ENCODE measurements at regions not wholly inside any gene's neighbourhood (a gene's known extent, or its start where the extent isn't known, plus 50 kb on each side); places are given as distances from the start of the nearest gene placed in this dataset.
"Not testable (repeated sequence)": the region's sequence is repeated elsewhere in the genome, so short reads cannot be mapped to it uniquely, and the experiment has no call there.

DNA sequence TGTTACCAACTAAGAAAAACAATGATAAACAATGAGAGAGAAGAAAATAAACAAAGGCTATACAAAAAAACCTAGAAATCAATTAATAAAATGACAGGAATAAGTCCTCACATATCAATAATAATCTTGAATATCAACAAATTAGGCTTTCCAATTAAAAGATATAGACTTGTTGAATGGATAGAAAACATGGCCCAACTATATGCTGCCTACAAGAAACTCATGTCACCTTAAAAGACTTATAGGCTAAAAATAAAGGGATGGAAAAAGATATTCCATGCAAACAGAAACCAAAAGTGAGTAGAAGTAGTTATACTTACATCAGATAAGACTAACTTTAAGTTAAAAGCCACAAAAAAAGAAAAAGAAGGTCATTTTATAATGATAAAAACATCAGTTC, 183.9 kb downstream of the MYRFL start:
- no peak overlapping the region for H3K4me3 ChIP-seq (ENCODE audit: low read depth, poor library complexity, severe bottlenecking)
- TF ChIP-seq, protein P1, sequence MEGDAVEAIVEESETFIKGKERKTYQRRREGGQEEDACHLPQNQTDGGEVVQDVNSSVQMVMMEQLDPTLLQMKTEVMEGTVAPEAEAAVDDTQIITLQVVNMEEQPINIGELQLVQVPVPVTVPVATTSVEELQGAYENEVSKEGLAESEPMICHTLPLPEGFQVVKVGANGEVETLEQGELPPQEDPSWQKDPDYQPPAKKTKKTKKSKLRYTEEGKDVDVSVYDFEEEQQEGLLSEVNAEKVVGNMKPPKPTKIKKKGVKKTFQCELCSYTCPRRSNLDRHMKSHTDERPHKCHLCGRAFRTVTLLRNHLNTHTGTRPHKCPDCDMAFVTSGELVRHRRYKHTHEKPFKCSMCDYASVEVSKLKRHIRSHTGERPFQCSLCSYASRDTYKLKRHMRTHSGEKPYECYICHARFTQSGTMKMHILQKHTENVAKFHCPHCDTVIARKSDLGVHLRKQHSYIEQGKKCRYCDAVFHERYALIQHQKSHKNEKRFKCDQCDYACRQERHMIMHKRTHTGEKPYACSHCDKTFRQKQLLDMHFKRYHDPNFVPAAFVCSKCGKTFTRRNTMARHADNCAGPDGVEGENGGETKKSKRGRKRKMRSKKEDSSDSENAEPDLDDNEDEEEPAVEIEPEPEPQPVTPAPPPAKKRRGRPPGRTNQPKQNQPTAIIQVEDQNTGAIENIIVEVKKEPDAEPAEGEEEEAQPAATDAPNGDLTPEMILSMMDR (IDR thresholded peaks at IDR 0.05) = no peak
- no peak for TF ChIP-seq POLR2A (IDR thresholded peaks at IDR 0.05)
- no peak for DNase-seq (ENCODE audit: low spot score in 2 of 2)
- intact Hi-C loops (cut with DNase I; ENCODE audit: low total_unique reads) = no loop called here

DNA sequence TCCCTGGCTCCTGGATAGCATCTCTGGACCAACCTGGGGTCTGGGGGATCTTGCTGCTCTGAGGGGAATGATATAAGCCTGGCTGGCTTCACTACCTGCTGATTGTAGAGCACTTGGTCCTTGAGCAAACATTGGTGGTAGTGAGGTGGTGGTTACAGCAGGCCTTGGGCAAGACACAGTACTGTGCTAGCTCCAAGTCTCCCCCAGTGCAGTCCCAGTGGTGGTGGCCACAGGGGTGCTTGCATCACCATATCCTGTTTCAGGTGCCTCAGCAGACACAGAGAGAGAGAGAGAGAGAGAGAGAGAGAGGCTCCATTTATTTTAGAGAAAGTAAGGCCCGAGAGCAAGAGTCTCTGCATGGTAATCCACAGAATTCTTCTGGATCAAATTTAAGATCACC, 186.3 kb downstream of the MYRFL start:
- intact Hi-C loops (cut with DNase I; ENCODE audit: low total_unique reads) = no loop called here
- 95 to 100% methylated on average over 1 of the region's 1 CpG for WGBS, 2 donors
- TF ChIP-seq POLR2A (IDR thresholded peaks at IDR 0.05) = no peak
- TF ChIP-seq, protein P1 (IDR thresholded peaks at IDR 0.05) = no peak
- DNase-seq (ENCODE audit: low spot score in 2 of 2) = no peak
- no peak overlapping the region for H3K4me3 ChIP-seq (ENCODE audit: low read depth, poor library complexity, severe bottlenecking)

DNA sequence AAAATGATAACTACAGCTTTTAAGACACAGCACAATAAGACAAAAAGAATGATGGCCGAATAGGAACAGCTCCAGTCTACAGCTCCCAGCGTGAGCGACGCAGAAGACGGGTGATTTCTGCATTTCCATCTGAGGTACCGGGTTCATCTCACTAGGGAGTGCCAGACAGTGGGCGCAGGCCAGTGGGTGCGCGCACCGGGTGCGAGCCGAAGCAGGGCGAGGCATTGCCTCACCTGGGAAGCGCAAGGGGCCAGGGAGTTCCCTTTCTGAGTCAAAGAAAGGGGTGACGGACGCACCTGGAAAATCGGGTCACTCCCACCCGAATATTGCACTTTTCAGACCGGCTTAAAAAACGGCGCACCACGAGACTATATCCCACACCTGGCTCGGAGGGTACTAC, 188.0 kb downstream of the MYRFL start:
- WGBS, 2 donors = 70 to 74% methylated on average over 22 of the region's 23 CpGs
- DNase-seq (ENCODE audit: low spot score in 2 of 2); intact Hi-C loops (cut with DNase I; ENCODE audit: low total_unique reads); H3K4me3 ChIP-seq (ENCODE audit: low read depth, poor library complexity, severe bottlenecking): not testable (repeated sequence)

DNA sequence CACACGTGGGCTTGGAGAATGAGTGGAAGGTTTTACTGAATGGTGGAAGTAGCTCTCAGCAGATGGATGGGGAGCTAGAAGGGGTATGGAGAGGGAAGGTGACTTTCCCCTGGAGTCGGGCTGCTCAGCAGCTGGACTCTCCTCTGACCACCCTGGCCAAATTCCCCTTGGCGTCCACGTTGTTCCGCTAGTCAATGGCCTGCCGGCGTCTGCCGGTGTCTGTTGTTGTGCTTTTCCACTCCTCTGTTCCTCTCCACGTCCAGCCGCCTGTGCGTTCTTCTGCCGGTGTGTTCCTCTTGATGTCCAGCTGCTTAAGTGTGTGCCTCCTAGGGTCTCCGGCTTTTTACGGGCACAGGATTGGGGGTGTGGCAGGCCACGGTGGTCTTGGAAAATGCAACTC, 203.5 kb downstream of the MYRFL start:
- H3K4me3 ChIP-seq (ENCODE audit: low read depth, poor library complexity, severe bottlenecking) = no peak overlapping the region
- 89 to 90% methylated on average over 15 of the region's 15 CpGs for WGBS, 2 donors
- DNase-seq (ENCODE audit: low spot score in 2 of 2) = no peak
- intact Hi-C loops (cut with DNase I; ENCODE audit: low total_unique reads) = no loop called here
- no peak for TF ChIP-seq POLR2A (IDR thresholded peaks at IDR 0.05)

DNA sequence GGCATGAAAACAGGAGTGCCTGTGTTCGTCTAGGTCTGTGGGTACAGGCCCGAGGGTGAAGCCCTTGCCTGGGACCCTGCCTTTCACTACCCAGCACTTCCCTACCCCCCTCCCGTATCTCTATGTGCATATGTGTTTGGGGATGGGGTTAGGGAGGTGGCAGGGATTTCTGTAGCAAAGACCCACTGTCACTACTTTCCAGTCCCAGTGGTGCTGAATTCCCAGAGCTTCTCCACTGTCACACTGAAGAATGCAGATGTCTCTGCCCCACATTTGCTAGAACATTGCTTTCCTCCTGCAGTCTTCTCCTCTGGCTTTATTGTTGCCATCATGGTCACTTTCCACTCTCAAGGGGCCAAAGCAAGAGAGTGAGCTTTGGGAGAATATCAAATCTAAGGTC, 203.9 kb downstream of the MYRFL start:
- DNase-seq (ENCODE audit: low spot score in 2 of 2) = no peak
- 88 to 95% methylated on average over 3 of the region's 3 CpGs for WGBS, 2 donors
- intact Hi-C loops (cut with DNase I; ENCODE audit: low total_unique reads) = no loop called here
- TF ChIP-seq, protein P1 (IDR thresholded peaks at IDR 0.05) = no peak
- TF ChIP-seq POLR2A (IDR thresholded peaks at IDR 0.05) = no peak
- no peak overlapping the region for H3K4me3 ChIP-seq (ENCODE audit: low read depth, poor library complexity, severe bottlenecking)

DNA sequence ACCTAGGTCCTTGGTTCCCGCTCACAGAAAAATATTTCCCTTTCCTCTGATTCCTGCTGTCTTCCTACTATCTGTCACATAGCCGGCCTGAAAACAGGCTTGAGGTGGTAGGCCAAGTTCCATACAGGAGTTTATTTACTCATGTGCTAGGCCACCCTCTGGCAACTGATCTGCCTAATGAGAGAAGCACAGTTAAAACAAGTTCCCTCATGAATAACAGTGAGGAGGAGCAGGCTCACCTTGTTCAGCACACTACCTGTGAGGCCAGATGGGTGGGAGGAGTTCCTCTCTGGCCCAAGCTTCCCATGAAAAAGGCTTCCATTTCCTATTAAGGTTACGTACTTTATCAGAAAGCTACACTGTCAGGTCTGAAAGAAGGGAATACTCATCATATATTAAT, 206.0 kb downstream of the MYRFL start:
- H3K4me3 ChIP-seq (ENCODE audit: low read depth, poor library complexity, severe bottlenecking) = no peak overlapping the region
- peak in 1 of 2 donors; percentile 42 for DNase-seq (ENCODE audit: low spot score in 2 of 2)
- WGBS, 2 donors = 62 to 68% methylated on average over 3 of the region's 3 CpGs
- intact Hi-C loops (cut with DNase I; ENCODE audit: low total_unique reads) = no loop called here
- no peak for TF ChIP-seq POLR2A (IDR thresholded peaks at IDR 0.05)
- TF ChIP-seq, protein P1 (IDR thresholded peaks at IDR 0.05) = no peak

DNA sequence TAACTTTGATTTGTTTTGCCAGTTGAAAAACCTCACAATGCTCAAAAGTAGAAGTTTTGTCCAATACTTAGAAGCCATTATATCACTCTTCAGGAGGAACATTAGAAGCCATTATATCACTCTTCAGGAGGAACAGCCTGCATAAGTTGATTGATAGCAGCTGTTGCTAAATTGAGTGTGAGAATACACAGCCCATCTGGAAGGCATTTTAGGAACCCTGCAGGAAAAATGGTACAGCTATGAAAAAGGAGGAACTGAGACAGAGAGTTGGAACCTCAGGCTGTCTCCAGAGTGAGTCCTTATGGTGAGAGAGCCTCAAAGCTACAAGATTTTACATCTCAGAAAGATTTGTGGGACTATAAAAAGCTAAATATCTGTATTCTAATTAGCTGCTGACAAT, 207.0 kb downstream of the MYRFL start:
- intact Hi-C loops (cut with DNase I; ENCODE audit: low total_unique reads) = no loop called here
- H3K4me3 ChIP-seq (ENCODE audit: low read depth, poor library complexity, severe bottlenecking) = no peak overlapping the region
- DNase-seq (ENCODE audit: low spot score in 2 of 2) = no peak
- TF ChIP-seq POLR2A (IDR thresholded peaks at IDR 0.05) = no peak
- TF ChIP-seq, protein P1 (IDR thresholded peaks at IDR 0.05) = no peak

All from lower leg skin (tissue), 4 donors.